HG02678 (cell line): ENCODE measurements at regions not wholly inside any gene's neighbourhood (a gene's known extent, or its start where the extent isn't known, plus 50 kb on each side); places are given as distances from the start of the nearest gene placed in this dataset.

ENCODE experiments used
- ATAC-seq: cut with Tn5 transposase; IDR thresholded peaks from one replicate; pipeline ENCODE4 v1.9.1; 2021; ENCODE audit warnings: mild to moderate bottlenecking, moderate library complexity; ENCODE audit not compliant: unreplicated experiment

GRCh38 chr5:163385271-163385670 lies 52.1 kb upstream of the CCNG1 start:
- ATAC-seq: no peak

GRCh38 chr5:163385824-163386223 lies 51.6 kb upstream of the CCNG1 start:
- no peak for ATAC-seq

- ATAC-seq: no peak
These were observed 51.0 kb upstream of the CCNG1 start for GRCh38 chr5:163386352-163386751.

- ATAC-seq: no peak
These were observed 49.6 kb upstream of the CCNG1 start for GRCh38 chr5:163387589-163388343.
